Cardiac fibroblast (primary cell): ENCODE measurements at regions not wholly inside any gene's neighbourhood (a gene's known extent, or its start where the extent isn't known, plus 50 kb on each side); places are given as distances from the start of the nearest gene placed in this dataset.
"Not testable (repeated sequence)": the region's sequence is repeated elsewhere in the genome, so short reads cannot be mapped to it uniquely, and the experiment has no call there.

Source experiments
- DNase-seq, 2 donors: peaks; one replicate each; pipeline versions ENCODE4 v3.0.0 to v3.0.0-alpha.2; 2010; ENCODE audit warnings: low read depth in 2 of 2
- H3K4me3 ChIP-seq, 2 donors: replicated peaks in 1 of 2; 1 replicate in 1 of 2; 2 replicates in 1 of 2; pipeline ENCODE4 v1.5.1; 2011; ENCODE audit warnings: low read depth in 2 of 2, low read length in 2 of 2, mild to moderate bottlenecking in 2 of 2, moderate library complexity in 1 of 2
- TF ChIP-seq, protein P1 (sequence below): IDR thresholded peaks from one replicate; pipeline ENCODE4 v1.5.1; 2011; ENCODE audit warnings: low read depth, mild to moderate bottlenecking, low read length, inconsistent platforms

DNA sequence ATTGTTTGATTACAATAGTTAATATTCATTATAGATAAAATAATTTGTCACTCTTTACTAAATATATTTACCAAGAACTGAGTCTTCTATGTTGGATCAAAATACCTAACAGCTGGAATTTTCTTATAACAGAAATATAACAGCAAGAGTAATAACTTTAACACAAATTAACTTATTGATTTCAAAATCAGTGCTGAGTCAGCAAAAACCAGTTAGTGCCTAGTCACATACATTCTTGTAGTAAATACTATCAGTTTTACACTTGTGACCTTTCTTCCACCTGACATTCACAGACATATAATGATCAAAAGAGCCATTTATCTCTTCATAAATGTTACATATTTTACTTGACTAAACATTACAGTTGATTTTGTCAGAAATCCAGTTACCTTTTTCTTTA, 1141.4 kb upstream of the ADGRB3 start:
- H3K4me3 ChIP-seq: no peak overlapping the region
- TF ChIP-seq, protein P1, sequence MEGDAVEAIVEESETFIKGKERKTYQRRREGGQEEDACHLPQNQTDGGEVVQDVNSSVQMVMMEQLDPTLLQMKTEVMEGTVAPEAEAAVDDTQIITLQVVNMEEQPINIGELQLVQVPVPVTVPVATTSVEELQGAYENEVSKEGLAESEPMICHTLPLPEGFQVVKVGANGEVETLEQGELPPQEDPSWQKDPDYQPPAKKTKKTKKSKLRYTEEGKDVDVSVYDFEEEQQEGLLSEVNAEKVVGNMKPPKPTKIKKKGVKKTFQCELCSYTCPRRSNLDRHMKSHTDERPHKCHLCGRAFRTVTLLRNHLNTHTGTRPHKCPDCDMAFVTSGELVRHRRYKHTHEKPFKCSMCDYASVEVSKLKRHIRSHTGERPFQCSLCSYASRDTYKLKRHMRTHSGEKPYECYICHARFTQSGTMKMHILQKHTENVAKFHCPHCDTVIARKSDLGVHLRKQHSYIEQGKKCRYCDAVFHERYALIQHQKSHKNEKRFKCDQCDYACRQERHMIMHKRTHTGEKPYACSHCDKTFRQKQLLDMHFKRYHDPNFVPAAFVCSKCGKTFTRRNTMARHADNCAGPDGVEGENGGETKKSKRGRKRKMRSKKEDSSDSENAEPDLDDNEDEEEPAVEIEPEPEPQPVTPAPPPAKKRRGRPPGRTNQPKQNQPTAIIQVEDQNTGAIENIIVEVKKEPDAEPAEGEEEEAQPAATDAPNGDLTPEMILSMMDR: no peak
- no peak for DNase-seq

DNA sequence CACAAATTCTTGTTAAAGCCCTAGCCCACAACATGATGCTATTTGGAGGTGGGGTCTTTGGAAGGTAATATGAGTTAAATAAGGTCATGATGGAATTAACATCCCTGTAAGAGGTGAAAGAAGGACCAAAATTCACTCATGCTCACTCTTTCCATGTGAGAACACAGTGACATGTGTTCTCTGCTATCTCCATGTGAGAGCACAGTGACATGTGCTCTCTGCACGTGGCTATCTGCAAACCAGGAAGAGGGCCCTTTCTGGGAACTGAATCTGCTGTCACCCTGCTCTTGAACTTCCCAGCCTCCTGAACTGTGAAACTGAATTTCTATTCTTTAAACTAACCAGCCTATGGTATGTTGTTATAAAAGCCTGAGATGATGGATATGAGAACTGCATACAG, 1159.4 kb upstream of the ADGRB3 start:
- TF ChIP-seq, protein P1: no peak
- no peak overlapping the region for H3K4me3 ChIP-seq
- DNase-seq: no peak

DNA sequence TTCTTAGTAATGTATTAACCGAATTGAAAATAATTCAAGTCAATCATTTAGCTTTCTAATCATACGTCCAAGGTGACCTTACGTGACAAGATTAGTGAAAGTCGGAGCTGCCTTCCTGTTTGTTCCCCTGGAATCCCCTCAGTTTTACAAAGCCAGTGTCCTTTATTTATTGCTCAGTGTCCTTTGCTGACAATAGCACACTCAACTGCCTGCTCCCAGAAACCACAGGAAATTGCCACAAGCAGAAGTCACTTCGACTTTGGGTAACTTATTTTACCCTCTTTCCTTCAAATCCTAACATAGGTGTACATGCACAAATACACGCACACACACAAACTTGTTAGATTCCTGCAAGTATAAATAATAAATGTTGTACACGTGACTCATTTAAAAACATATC, 1167.7 kb upstream of the ADGRB3 start:
- TF ChIP-seq, protein P1: no peak
- H3K4me3 ChIP-seq: no peak overlapping the region
- no peak for DNase-seq

DNA sequence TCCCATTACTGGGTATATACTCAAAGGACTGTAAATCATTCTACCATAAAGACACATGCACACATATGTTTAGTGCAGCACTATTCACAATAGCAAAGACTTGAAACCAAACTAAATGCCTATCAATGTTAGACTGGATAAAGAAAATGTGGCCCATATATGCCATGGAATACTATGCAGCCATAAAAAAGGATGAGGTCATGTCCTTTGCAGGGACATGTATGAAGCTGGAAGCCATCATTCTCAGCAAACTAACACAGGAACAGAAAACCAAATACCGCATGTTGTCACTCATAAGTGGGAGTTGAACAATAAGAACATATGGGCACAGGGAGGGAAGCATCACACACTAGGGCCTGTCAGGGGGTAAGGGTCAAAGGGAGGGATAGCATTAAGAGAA, 1172.4 kb upstream of the ADGRB3 start:
- not testable (repeated sequence) for H3K4me3 ChIP-seq, DNase-seq

- DNase-seq: no peak
- TF ChIP-seq, protein P1: no peak
Measured at GRCh38 chr6:67459556-67459955, 1175.5 kb upstream of the ADGRB3 start.

DNA sequence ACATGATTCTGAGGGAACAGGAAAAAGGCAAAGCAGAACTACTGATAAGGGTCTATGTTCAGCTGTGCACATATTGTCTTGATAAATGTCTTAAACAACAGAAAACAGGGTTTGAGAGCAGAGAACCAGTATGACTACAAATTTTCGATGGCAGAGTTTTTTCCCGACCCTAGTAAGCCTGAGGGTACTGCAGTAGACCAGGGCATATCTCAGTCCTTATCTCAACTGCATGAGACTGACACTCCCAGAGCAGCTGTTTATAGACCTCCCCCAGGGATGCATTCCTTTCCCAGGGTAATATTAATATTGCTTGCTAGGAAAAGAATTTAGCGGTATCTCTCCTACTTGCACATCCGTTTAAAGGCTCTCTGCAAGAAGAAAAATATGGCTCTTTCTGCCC, 1176.8 kb upstream of the ADGRB3 start:
- peak in 1 of 2 donors; percentile 3 for DNase-seq
- no peak overlapping the region for H3K4me3 ChIP-seq
- TF ChIP-seq, protein P1: no peak

More at GRCh38 chr6:67459556-67459955, 1175.5 kb upstream of the ADGRB3 start:
- no peak overlapping the region for H3K4me3 ChIP-seq

DNA sequence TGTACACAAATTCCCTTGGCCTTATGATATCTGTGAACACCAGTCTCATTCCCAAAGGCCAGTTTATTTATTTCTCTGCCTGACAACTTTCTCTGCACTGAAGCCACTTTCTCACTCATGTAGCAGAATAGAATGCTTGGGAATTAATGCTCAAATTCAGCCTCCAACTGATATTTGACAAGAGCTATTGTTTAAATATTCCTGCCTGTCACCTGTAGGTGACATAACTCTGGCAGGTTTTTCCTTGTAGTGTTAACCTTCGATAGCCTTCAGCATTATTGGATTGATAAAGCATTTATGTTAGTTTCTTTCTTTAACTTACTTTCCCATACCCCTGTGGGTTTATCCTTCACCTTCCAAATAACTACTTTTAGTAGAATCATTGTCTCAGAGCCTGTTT, 1183.2 kb upstream of the ADGRB3 start:
- TF ChIP-seq, protein P1: no peak
- DNase-seq: no peak
- H3K4me3 ChIP-seq: no peak overlapping the region
